K562 (cell line): ENCODE measurements at regions not wholly inside any gene's neighbourhood (a gene's known extent, or its start where the extent isn't known, plus 50 kb on each side); places are given as distances from the start of the nearest gene placed in this dataset.
A peak's percentile ranks its signal among the peaks of the same experiment; 100 is the strongest.
"Not testable (repeated sequence)": the region's sequence is repeated elsewhere in the genome, so short reads cannot be mapped to it uniquely, and the experiment has no call there.

ENCODE experiments used
- ATAC-seq: fragments of 200-7000 bp; cut with Tn5 transposase; 3 replicates; pipeline ENCODE4 v1.9.1; 2020; ENCODE audit warnings: moderate library complexity
- BruUV-seq: library from RNA; stranded (reverse); fragments of 400-500 nt; replicated peaks from 2 replicates; lab custom pipeline; 2021; lab: Mats Ljungman, UMichigan
- CTCF ChIA-PET: fragments of 300-600 bp; formaldehyde crosslinking; extraction: SDS; loops from one replicate; lab custom pipeline; 2021; ENCODE audit warnings: low intra/inter-chr PET ratio; lab: Yijun Ruan, JAX
- POLR2A ChIA-PET: fragments of 300-600, 350-650 bp; sonication (Branson Sonifier 250); formaldehyde crosslinking; extraction: SDS; loops from one replicate; lab custom pipeline; 2021; ENCODE audit warnings: antibody characterized with exemption, inconsistent platforms; lab: Yijun Ruan, JAX
- DNase-seq, 4 experiments: peaks; one replicate each; pipeline versions ENCODE4 v3.0.0 to v3.0.0-alpha.2; 2011 to 2018; ENCODE audit warnings: low spot score in 3 of 4, mixed read lengths in 3 of 4; ENCODE audit errors: extremely low read depth in 1 of 4
- FAIRE-seq: peaks from 2 replicates; lab custom pipeline; 2011; peaks lifted over from hg19 to GRCh38; lab: Jason Lieb, UNC
- H2AFZ ChIP-seq: 2 replicates; pipeline ENCODE4 v1.6.0; 2011; ENCODE audit warnings: low read depth, low read length, control low read depth, inconsistent platforms
- H3K27ac ChIP-seq: fragments of 200-600 bp; 3 replicates; pipeline ENCODE4 v1.8.0; 2011; ENCODE audit warnings: low read depth, mild to moderate bottlenecking, control low read depth, inconsistent platforms, low read length, moderate library complexity, mixed read lengths; ENCODE audit errors: extremely low read depth
- H3K27me3 ChIP-seq, 2 experiments: fragments of 300-600 bp in 1 of 2; 2 replicates in 1 of 2; 3 replicates in 1 of 2; pipeline versions ENCODE4 v1.6.0 to v1.8.0; 2011; ENCODE audit warnings: inconsistent platforms in 2 of 2, low read length in 2 of 2, mild to moderate bottlenecking in 1 of 2, mixed read lengths in 1 of 2, moderate library complexity in 1 of 2; ENCODE audit not compliant: control insufficient read depth in 2 of 2, insufficient read depth in 2 of 2
- H3K36me3 ChIP-seq: fragments of 300-600 bp; 3 replicates; pipeline ENCODE4 v1.8.0; 2011; ENCODE audit warnings: mild to moderate bottlenecking, low read length, inconsistent platforms; ENCODE audit not compliant: control insufficient read depth, insufficient read depth
- H3K4me1 ChIP-seq, 2 experiments: fragments of 200-600 bp in 1 of 2; replicated peaks in 1 of 2; 2 replicates in 1 of 2; 3 replicates in 1 of 2; pipeline versions ENCODE4 v1.5.1 to v1.8.0; 2011; ENCODE audit warnings: inconsistent platforms in 2 of 2, low read length in 2 of 2, mild to moderate bottlenecking in 1 of 2, mixed read lengths in 1 of 2, moderate library complexity in 1 of 2; ENCODE audit not compliant: control insufficient read depth in 2 of 2, insufficient read depth in 2 of 2
- H3K4me2 ChIP-seq: 2 replicates; pipeline ENCODE4 v1.6.1; 2011; ENCODE audit warnings: low read length, control low read depth, inconsistent platforms, mixed read lengths; ENCODE audit not compliant: insufficient read depth
- H3K4me3 ChIP-seq: fragments of 200-600 bp; sonication (generic), shearing (Covaris generic); 2 replicates; pipeline ENCODE4 v1.5.1; 2016; ENCODE audit warnings: control low read depth, inconsistent platforms
- H3K79me2 ChIP-seq: fragments of 200-600 bp; 3 replicates; pipeline ENCODE4 v1.8.0; 2011; ENCODE audit warnings: low read length, inconsistent platforms; ENCODE audit not compliant: control insufficient read depth, insufficient read depth
- H3K9ac ChIP-seq, 2 experiments: 2 replicates each; pipeline versions ENCODE4 v1.6.0 to v1.6.1; 2011; ENCODE audit warnings: low read depth in 2 of 2, low read length in 2 of 2, control low read depth in 1 of 2, inconsistent platforms in 1 of 2, mild to moderate bottlenecking in 1 of 2, mixed read lengths in 1 of 2; ENCODE audit not compliant: insufficient read depth in 1 of 2
- H3K9me1 ChIP-seq: one replicate; pipeline ENCODE4 v1.6.0; 2011; ENCODE audit warnings: inconsistent platforms, mild to moderate bottlenecking, low read length, moderate library complexity; ENCODE audit not compliant: control insufficient read depth, insufficient read depth
- H3K9me3 ChIP-seq: replicated peaks from 2 replicates; pipeline ENCODE4 v1.5.1; 2011; ENCODE audit warnings: low read depth, low read length, inconsistent platforms; ENCODE audit not compliant: control insufficient read depth, insufficient read depth
- H4K20me1 ChIP-seq: replicated peaks from 2 replicates; pipeline ENCODE4 v1.6.1; 2011; ENCODE audit warnings: low read length, inconsistent platforms, mixed read lengths; ENCODE audit not compliant: control insufficient read depth, insufficient read depth
- CBX3 ChIP-seq, 2 experiments: IDR thresholded peaks; 1 replicate in 1 of 2; 2 replicates in 1 of 2; pipeline ENCODE4 v1.6.1; 2012; ENCODE audit warnings: inconsistent platforms in 2 of 2, low read length in 2 of 2, borderline replicate concordance in 1 of 2, control low read depth in 1 of 2
- CREM ChIP-seq: IDR thresholded peaks from 2 replicates; pipeline ENCODE4 v1.6.1; 2014; ENCODE audit warnings: antibody characterized with exemption, low read depth
- HMG20A ChIP-seq: fragments of 450-650 bp; formaldehyde crosslinking; conservative IDR thresholded peaks from 2 replicates; pipeline ENCODE4 v1.4.0; 2020; ENCODE audit warnings: mild to moderate bottlenecking, mixed read lengths
- SREBF2 ChIP-seq: sonication (generic); formaldehyde crosslinking; IDR thresholded peaks from 2 replicates; pipeline ENCODE4 v1.4.0; 2020; ENCODE audit warnings: mild to moderate bottlenecking, missing genetic modification reagents
- TRIM28 ChIP-seq: fragments of 450-650 bp; IDR thresholded peaks from 2 replicates; pipeline ENCODE4 v1.6.1; 2017
- ZFP36 ChIP-seq: fragments of 150-350 bp; IDR thresholded peaks from 2 replicates; pipeline ENCODE4 v1.6.1; 2018; ENCODE audit warnings: low read length, low read depth; ENCODE audit not compliant: partially characterized antibody
- ZNF766 ChIP-seq: fragments of 200-800 bp; sonication (Bioruptor generic); conservative IDR thresholded peaks from 2 replicates; pipeline ENCODE4 v1.6.1; 2016; ENCODE audit warnings: missing genetic modification characterization, missing compliant biosample characterization
- WGBS: fragments of 100-300 bp; shearing (Covaris generic); methylation state at CpG from one replicate; pipeline ENCODE4 v1.1.6; 2016; ENCODE audit warnings: low coverage, mixed read lengths; ENCODE audit not compliant: insufficient coverage; ENCODE audit errors: missing lambda C conversion rate; 5-methylcytosine and 5-hydroxymethylcytosine counted together
- in situ Hi-C: fragments of 300-500 bp; cut with MboI; formaldehyde crosslinking; loops from 4 replicates; pipeline ENCODE4 v1.15.0; 2018; ENCODE audit warnings: inconsistent platforms, mixed read lengths
- intact Hi-C: fragments of 100-400 bp; cut with micrococcal nuclease; formaldehyde crosslinking; loops from 2 replicates; pipeline ENCODE4 v1.14.2; 2022
- TF ChIP-seq, protein P1 (sequence below): fragments of 250-450 bp; sonication (Bioruptor Pico); IDR thresholded peaks from 2 replicates; pipeline ENCODE4 v1.4.0; 2020
- TF ChIP-seq, protein P2 (sequence below): fragments of 450-650 bp; IDR thresholded peaks from 2 replicates; pipeline ENCODE4 v1.6.1; 2016; ENCODE audit warnings: missing biosample characterization, missing genetic modification characterization

DNA sequence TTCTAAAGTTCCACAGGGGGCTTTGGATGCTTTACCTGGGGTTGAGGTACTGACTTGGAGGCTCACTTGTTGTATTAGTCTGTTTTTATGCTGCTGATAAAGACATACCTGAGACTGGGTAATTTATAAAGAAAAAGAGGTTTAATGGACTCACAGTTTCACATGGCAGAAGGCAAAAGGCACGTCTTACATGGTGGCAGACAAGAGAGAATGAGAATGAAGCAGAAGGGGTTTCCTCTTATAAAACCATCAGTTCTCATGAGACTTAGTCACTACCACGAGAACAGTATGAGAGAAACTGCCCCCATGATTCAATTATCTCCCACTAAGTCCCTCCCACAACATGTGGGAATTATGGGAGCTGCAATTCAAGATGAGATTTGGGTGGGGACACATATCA, 76.8 kb upstream of the ATP5PO start:
- ATAC-seq, in situ Hi-C loops, H3K27me3 ChIP-seq, H3K4me2 ChIP-seq, intact Hi-C loops, BruUV-seq, H3K4me3 ChIP-seq, H3K27ac ChIP-seq, H3K36me3 ChIP-seq, FAIRE-seq, H3K9ac ChIP-seq, H4K20me1 ChIP-seq, CTCF ChIA-PET, H3K9me3 ChIP-seq, H3K9me1 ChIP-seq, DNase-seq: not testable (repeated sequence)
- Histone ChIP-seq H3K4me1 (peaks cover 9 to 17% of the 10 kb centered on the region in 2 experiments; a peak in 4 of 5 replicates), H2AFZ (peak overlapping the region; percentile 12; the same call in 1 of the 2 replicates)
- WGBS: 32% methylated on average over 2 of the region's 2 CpGs
- POLR2A ChIA-PET: interaction anchor here (1.3 kb wide), 2 partner anchors 9 to 16 kb away, joined by 3 to 5 read pairs; no protein-coding TSS in a partner anchor
- TF ChIP-seq ZNF766 (CRISPR knock-in tag) (peak; percentile 96), TRIM28 (0 out of 2 replicates have a peak, but pooled peaks have one; percentile 51), CBX3 (IDR thresholded peaks at IDR 0.05; ENCODE audit: borderline replicate concordance in 1 of 2, low read length in 2 of 2) (0 out of 3 replicates have a peak, but pooled peaks of 1 of the 2 experiments have one; percentile 22), ZFP36 (peak; percentile 74)
- TF ChIP-seq, all 486 proteins: peak for 4; not testable (repeated sequence) for 482
- not testable (repeated sequence) for H3K79me2 ChIP-seq

DNA sequence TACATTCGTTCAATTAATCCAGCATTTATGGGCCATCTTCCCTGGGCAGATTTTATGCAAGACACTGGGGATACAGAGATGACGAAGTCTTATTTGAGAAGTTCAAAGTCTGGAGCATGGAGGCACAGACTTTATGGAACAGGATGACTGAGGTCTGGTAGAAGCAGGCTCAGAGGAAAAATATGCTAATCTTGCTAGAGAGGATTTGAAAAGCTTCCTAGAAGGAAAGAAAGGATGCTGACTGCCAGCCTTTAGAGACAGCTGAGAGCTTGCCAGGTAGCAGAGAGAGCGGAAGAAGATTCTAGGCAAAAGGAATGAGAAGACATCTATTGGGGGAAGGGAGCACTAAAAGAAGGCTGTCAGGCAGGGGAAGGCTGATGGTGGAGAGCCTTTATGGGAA, 75.5 kb upstream of the ATP5PO start:
- no TSS peak for BruUV-seq
- DNase-seq (no peak), FAIRE-seq (no peak), ATAC-seq (no peak)
- TF ChIP-seq HMG20A (CRISPR knock-in tag) (no peak), CREM (no peak), SREBF2 (CRISPR knock-in tag) (no peak)
- TF ChIP-seq, protein P1, sequence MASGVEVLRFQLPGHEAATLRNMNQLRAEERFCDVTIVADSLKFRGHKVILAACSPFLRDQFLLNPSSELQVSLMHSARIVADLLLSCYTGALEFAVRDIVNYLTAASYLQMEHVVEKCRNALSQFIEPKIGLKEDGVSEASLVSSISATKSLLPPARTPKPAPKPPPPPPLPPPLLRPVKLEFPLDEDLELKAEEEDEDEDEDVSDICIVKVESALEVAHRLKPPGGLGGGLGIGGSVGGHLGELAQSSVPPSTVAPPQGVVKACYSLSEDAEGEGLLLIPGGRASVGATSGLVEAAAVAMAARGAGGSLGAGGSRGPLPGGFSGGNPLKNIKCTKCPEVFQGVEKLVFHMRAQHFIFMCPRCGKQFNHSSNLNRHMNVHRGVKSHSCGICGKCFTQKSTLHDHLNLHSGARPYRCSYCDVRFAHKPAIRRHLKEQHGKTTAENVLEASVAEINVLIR (CRISPR knock-in tag): no peak
- TF ChIP-seq, protein P2, sequence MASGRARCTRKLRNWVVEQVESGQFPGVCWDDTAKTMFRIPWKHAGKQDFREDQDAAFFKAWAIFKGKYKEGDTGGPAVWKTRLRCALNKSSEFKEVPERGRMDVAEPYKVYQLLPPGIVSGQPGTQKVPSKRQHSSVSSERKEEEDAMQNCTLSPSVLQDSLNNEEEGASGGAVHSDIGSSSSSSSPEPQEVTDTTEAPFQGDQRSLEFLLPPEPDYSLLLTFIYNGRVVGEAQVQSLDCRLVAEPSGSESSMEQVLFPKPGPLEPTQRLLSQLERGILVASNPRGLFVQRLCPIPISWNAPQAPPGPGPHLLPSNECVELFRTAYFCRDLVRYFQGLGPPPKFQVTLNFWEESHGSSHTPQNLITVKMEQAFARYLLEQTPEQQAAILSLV: no peak
- Histone ChIP-seq H4K20me1 (no peaks in the 10 kb centered on the region), H3K36me3 (no peaks in the 10 kb centered on the region), H3K9ac (no peak overlapping the region), H3K27ac (no peak overlapping the region), H3K4me2 (no peak overlapping the region), H3K9me1 (no peaks in the 10 kb centered on the region), H3K79me2 (no peaks in the 10 kb centered on the region), H3K27me3 (no peaks in the 10 kb centered on the region), H3K4me1 (peaks cover 9 to 17% of the 10 kb centered on the region in 2 experiments; a peak in 4 of 5 replicates), H3K4me3 (no peak overlapping the region), H2AFZ (no peak overlapping the region), H3K9me3 (no peaks in the 10 kb centered on the region)
- POLR2A ChIA-PET: interaction anchor here (1.3 kb wide), 1 partner anchor 14 kb away, joined by 5 read pairs; no protein-coding TSS in a partner anchor
- whole genome bisulfite sequencing: 27% methylated on average over 3 of the region's 3 CpGs
- in situ Hi-C loops (no loop called here), intact Hi-C loops (no loop called here)
- CTCF ChIA-PET: no interaction called here
